Left hindlimb (tissue), 1 donor: ENCODE measurements at regions not wholly inside any gene's neighbourhood (a gene's known extent, or its start where the extent isn't known, plus 50 kb on each side); places are given as distances from the start of the nearest gene placed in this dataset.
"Not testable (repeated sequence)": the region's sequence is repeated elsewhere in the genome, so short reads cannot be mapped to it uniquely, and the experiment has no call there.

Experiments
- DNase-seq: peaks from one replicate; pipeline ENCODE4 v3.0.0-alpha.2; 2018

GRCh38 chr13:82298106-82298505, 1584.2 kb downstream of the SLITRK1 start:
- no peak for DNase-seq

GRCh38 chr13:82294226-82294625, 1588.0 kb downstream of the SLITRK1 start:
- DNase-seq, result no peak

- DNase-seq, result no peak
These were observed 1589.9 kb downstream of the SLITRK1 start for GRCh38 chr13:82292334-82292733.

GRCh38 chr13:82291852-82292251, 1590.4 kb downstream of the SLITRK1 start:
- DNase-seq, result no peak

- no peak for DNase-seq
These were observed 1606.6 kb downstream of the SLITRK1 start for GRCh38 chr13:82275644-82276043.

- DNase-seq, result no peak
These were observed 1623.0 kb downstream of the SLITRK1 start for GRCh38 chr13:82259284-82259683.

- DNase-seq, result no peak
These were observed 1624.3 kb downstream of the SLITRK1 start for GRCh38 chr13:82257790-82258507.

GRCh38 chr13:82248762-82249161, 1633.5 kb downstream of the SLITRK1 start:
- no peak for DNase-seq

GRCh38 chr13:82245860-82246259, 1636.4 kb downstream of the SLITRK1 start:
- no peak for DNase-seq

- no peak for DNase-seq
These were observed 1657.5 kb downstream of the SLITRK1 start for GRCh38 chr13:82224806-82225205.

- DNase-seq, result no peak
These were observed 1660.7 kb downstream of the SLITRK1 start for GRCh38 chr13:82221621-82222020.

GRCh38 chr13:82220641-82221040, 1661.6 kb downstream of the SLITRK1 start:
- DNase-seq, result no peak

GRCh38 chr13:82216165-82216564, 1666.1 kb downstream of the SLITRK1 start:
- no peak for DNase-seq

- no peak for DNase-seq
These were observed 1667.9 kb downstream of the SLITRK1 start for GRCh38 chr13:82214341-82214740.

- DNase-seq, result no peak
These were observed 1676.0 kb downstream of the SLITRK1 start for GRCh38 chr13:82206241-82206640.

GRCh38 chr13:82202398-82202797, 1679.9 kb downstream of the SLITRK1 start:
- no peak for DNase-seq

GRCh38 chr13:82196087-82196486, 1686.2 kb downstream of the SLITRK1 start:
- no peak for DNase-seq

- no peak for DNase-seq
These were observed 1695.0 kb downstream of the SLITRK1 start for GRCh38 chr13:82187227-82187626.

GRCh38 chr13:82176751-82177150, 1705.5 kb downstream of the SLITRK1 start:
- DNase-seq, result no peak

GRCh38 chr13:82165396-82166174, 1716.7 kb downstream of the SLITRK1 start:
- DNase-seq, result no peak

GRCh38 chr13:82164780-82165395, 1717.4 kb downstream of the SLITRK1 start:
- DNase-seq, result not testable (repeated sequence)

GRCh38 chr13:82147526-82147925, 1734.7 kb downstream of the SLITRK1 start:
- no peak for DNase-seq

GRCh38 chr13:82136880-82137279, 1745.4 kb downstream of the SLITRK1 start:
- no peak for DNase-seq

GRCh38 chr13:82129281-82129680, 1753.0 kb downstream of the SLITRK1 start:
- no peak for DNase-seq
